GM21423 (cell line): ENCODE measurements at regions not wholly inside any gene's neighbourhood (a gene's known extent, or its start where the extent isn't known, plus 50 kb on each side); places are given as distances from the start of the nearest gene placed in this dataset.
"Not testable (repeated sequence)": the region's sequence is repeated elsewhere in the genome, so short reads cannot be mapped to it uniquely, and the experiment has no call there.

Source experiments
- ATAC-seq: cut with Tn5 transposase; IDR thresholded peaks from one replicate; pipeline ENCODE4 v1.9.1; 2021; ENCODE audit warnings: mild to moderate bottlenecking, moderate library complexity; ENCODE audit not compliant: unreplicated experiment

- ATAC-seq: no peak
Observed at GRCh38 chr20:53857723-53858236, 212.6 kb downstream of the BCAS1 start.

GRCh38 chr20:53856300-53857295, 213.8 kb downstream of the BCAS1 start:
- ATAC-seq: no peak

- ATAC-seq: no peak
Observed at GRCh38 chr20:53855733-53856132, 214.7 kb downstream of the BCAS1 start.

- not testable (repeated sequence) for ATAC-seq
Observed at GRCh38 chr20:53854609-53854926, 215.8 kb downstream of the BCAS1 start.

GRCh38 chr20:53853111-53853713, 217.2 kb downstream of the BCAS1 start:
- ATAC-seq: no peak

- no peak for ATAC-seq
Observed at GRCh38 chr20:53852691-53853090, 217.7 kb downstream of the BCAS1 start.

GRCh38 chr20:53852014-53852413, 218.4 kb downstream of the BCAS1 start:
- no peak for ATAC-seq

- no peak for ATAC-seq
Observed at GRCh38 chr20:53850319-53850718, 220.1 kb downstream of the BCAS1 start.

- no peak for ATAC-seq
Observed at GRCh38 chr20:53849471-53850059, 220.8 kb downstream of the BCAS1 start.

- no peak for ATAC-seq
Observed at GRCh38 chr20:53848304-53848703, 222.1 kb downstream of the BCAS1 start.

- ATAC-seq: no peak
Observed at GRCh38 chr20:53847837-53848170, 222.6 kb downstream of the BCAS1 start.

- peak; percentile 48 for ATAC-seq
Observed at GRCh38 chr20:53847139-53847836, 223.1 kb downstream of the BCAS1 start.

GRCh38 chr20:53846640-53847039, 223.8 kb downstream of the BCAS1 start:
- ATAC-seq: no peak

GRCh38 chr20:53845980-53846379, 224.4 kb downstream of the BCAS1 start:
- ATAC-seq: no peak

- ATAC-seq: no peak
Observed at GRCh38 chr20:53844259-53844658, 226.1 kb downstream of the BCAS1 start.

GRCh38 chr20:53843645-53844044, 226.7 kb downstream of the BCAS1 start:
- ATAC-seq: no peak

GRCh38 chr20:53842301-53843099, 227.9 kb downstream of the BCAS1 start:
- no peak for ATAC-seq

- no peak for ATAC-seq
Observed at GRCh38 chr20:53841741-53842140, 228.7 kb downstream of the BCAS1 start.

GRCh38 chr20:53840532-53840931, 229.9 kb downstream of the BCAS1 start:
- ATAC-seq: no peak

GRCh38 chr20:53839423-53840176, 230.8 kb downstream of the BCAS1 start:
- ATAC-seq: peak; percentile 67
